NCI-H1048 (cell line): ENCODE measurements at regions not wholly inside any gene's neighbourhood (a gene's known extent, or its start where the extent isn't known, plus 50 kb on each side); places are given as distances from the start of the nearest gene placed in this dataset.

ENCODE experiments used
- DNase-seq: peaks from one replicate; lab custom pipeline; 2025; lab: John Stamatoyannopoulos, UW

- no peak for DNase-seq
These were observed 110.9 kb upstream of the TARS1 start for GRCh38 chr5:33329891-33330290.

- DNase-seq = no peak
These were observed 110.3 kb upstream of the TARS1 start for GRCh38 chr5:33330426-33330825.

- DNase-seq = no peak
These were observed 109.8 kb upstream of the TARS1 start for GRCh38 chr5:33330992-33331391.

- DNase-seq = no peak
These were observed 108.0 kb upstream of the TARS1 start for GRCh38 chr5:33332804-33333203.

GRCh38 chr5:33334829-33335228 is 105.9 kb upstream of the TARS1 start:
- no peak for DNase-seq

GRCh38 chr5:33336891-33337636 is 103.7 kb upstream of the TARS1 start:
- no peak for DNase-seq

GRCh38 chr5:33337637-33337992 is 103.2 kb upstream of the TARS1 start:
- DNase-seq = no peak

GRCh38 chr5:33338336-33339110 is 102.2 kb upstream of the TARS1 start:
- no peak for DNase-seq

- no peak for DNase-seq
These were observed 101.4 kb upstream of the TARS1 start for GRCh38 chr5:33339413-33339812.

GRCh38 chr5:33340195-33340594 is 100.6 kb upstream of the TARS1 start:
- no peak for DNase-seq

GRCh38 chr5:33341351-33341750 is 99.4 kb upstream of the TARS1 start:
- DNase-seq = no peak

GRCh38 chr5:33343676-33344327 is 97.0 kb upstream of the TARS1 start:
- DNase-seq = no peak

GRCh38 chr5:33346534-33346933 is 94.2 kb upstream of the TARS1 start:
- DNase-seq = no peak

- DNase-seq = no peak
These were observed 79.0 kb upstream of the TARS1 start for GRCh38 chr5:33361781-33362180.

- no peak for DNase-seq
These were observed 77.8 kb upstream of the TARS1 start for GRCh38 chr5:33362915-33363314.

GRCh38 chr5:33363537-33363936 is 77.2 kb upstream of the TARS1 start:
- no peak for DNase-seq

GRCh38 chr5:33364406-33364805 is 76.4 kb upstream of the TARS1 start:
- DNase-seq = no peak

- DNase-seq = no peak
These were observed 73.3 kb upstream of the TARS1 start for GRCh38 chr5:33367416-33367815.

GRCh38 chr5:33369485-33370465 is 71.0 kb upstream of the TARS1 start:
- no peak for DNase-seq

GRCh38 chr5:33370466-33370859 is 70.3 kb upstream of the TARS1 start:
- DNase-seq = no peak

- DNase-seq = no peak
These were observed 69.1 kb upstream of the TARS1 start for GRCh38 chr5:33371660-33372059.
